Upper lobe of left lung (tissue), 6 donors: ENCODE measurements at regions not wholly inside any gene's neighbourhood (a gene's known extent, or its start where the extent isn't known, plus 50 kb on each side); places are given as distances from the start of the nearest gene placed in this dataset.

Experiments used
- ATAC-seq, 2 donors: fragments of 200-7000 bp; cut with Tn5 transposase; one replicate each; pipeline ENCODE4 v1.9.1; 2022; ENCODE audit warnings: mild to moderate bottlenecking in 2 of 2, moderate library complexity in 2 of 2; ENCODE audit not compliant: low FRiP score in 2 of 2
- DNase-seq, 2 donors: peaks; one replicate each; pipeline ENCODE4 v3.0.0-alpha.2; 2019 to 2020
- H3K27ac ChIP-seq, 4 donors: fragments of 200-600 bp; sonication (generic); one replicate each; pipeline ENCODE4 v1.5.1; 2016 to 2019
- H3K27me3 ChIP-seq, 4 donors: fragments of 200-600 bp; sonication (generic); one replicate each; pipeline ENCODE4 v1.5.1; 2017 to 2019
- H3K36me3 ChIP-seq, 4 donors: fragments of 200-600 bp; sonication (generic); one replicate each; pipeline ENCODE4 v1.5.1; 2016 to 2019
- H3K4me1 ChIP-seq, 4 donors: fragments of 200-600 bp; sonication (generic); one replicate each; pipeline ENCODE4 v1.5.1; 2018 to 2019
- H3K4me3 ChIP-seq, 4 donors: fragments of 200-600 bp; sonication (generic); one replicate each; pipeline ENCODE4 v1.5.1; 2017 to 2019; ENCODE audit warnings: mild to moderate bottlenecking in 2 of 4, moderate library complexity in 1 of 4
- H3K9me3 ChIP-seq, 4 donors: fragments of 200-600 bp; sonication (generic); one replicate each; pipeline ENCODE4 v1.5.1; 2018 to 2019
- CTCF ChIP-seq, 6 experiments: fragments of 450-650 bp in 4 of 6; fragments of 200-600 bp in 2 of 6; sonication (generic) in 2 of 6; IDR thresholded peaks; one replicate each; pipeline ENCODE4 v1.5.1; 2016 to 2019; ENCODE audit warnings: antibody characterized with exemption in 6 of 6
- EP300 ChIP-seq, 4 donors: sonication (generic); formaldehyde crosslinking; IDR thresholded peaks; one replicate each; pipeline ENCODE4 v1.5.1; 2017; ENCODE audit warnings: antibody characterized with exemption in 4 of 4, control low read depth in 2 of 4
- POLR2A ChIP-seq, 4 donors: fragments of 450-650 bp; IDR thresholded peaks; one replicate each; pipeline ENCODE4 v1.5.1; 2016 to 2017; ENCODE audit warnings: antibody characterized with exemption in 4 of 4, mild to moderate bottlenecking in 2 of 4
- POLR2AphosphoS5 ChIP-seq, 2 donors: sonication (generic); formaldehyde crosslinking; IDR thresholded peaks; one replicate each; pipeline ENCODE4 v1.5.1; 2017; ENCODE audit warnings: antibody characterized with exemption in 2 of 2
- WGBS, 2 donors: methylation state at CpG; one replicate each; pipeline ENCODE4 v1.1.5; 2017 to 2018; 5-methylcytosine and 5-hydroxymethylcytosine counted together
- donor health status: DM: no; HTN: no; CAD: no; lungs with moderate emphysema.
- donor health status: DM: no; HTN: yes; CAD: no; lungs with severe emphysema.

GRCh38 chr7:108818742-108819141, 249.1 kb downstream of the DNAJB9 start:
- Histone ChIP-seq H3K27ac (no peak overlapping the region), H3K4me1 (no peaks in the 10 kb centered on the region), H3K4me3 (no peak overlapping the region), H3K36me3 (no peaks in the 10 kb centered on the region), H3K9me3 (no peaks in the 10 kb centered on the region), H3K27me3 (no peaks in the 10 kb centered on the region)
- WGBS, 2 donors, result 75 to 79% methylated on average over 2 of the region's 2 CpGs
- TF ChIP-seq POLR2A (IDR thresholded peaks at IDR 0.05) (no peak), CTCF (IDR thresholded peaks at IDR 0.05) (no peak), POLR2AphosphoS5 (IDR thresholded peaks at IDR 0.05) (no peak), EP300 (IDR thresholded peaks at IDR 0.05) (no peak)
- no peak for DNase-seq
- ATAC-seq, result no peak

DNA sequence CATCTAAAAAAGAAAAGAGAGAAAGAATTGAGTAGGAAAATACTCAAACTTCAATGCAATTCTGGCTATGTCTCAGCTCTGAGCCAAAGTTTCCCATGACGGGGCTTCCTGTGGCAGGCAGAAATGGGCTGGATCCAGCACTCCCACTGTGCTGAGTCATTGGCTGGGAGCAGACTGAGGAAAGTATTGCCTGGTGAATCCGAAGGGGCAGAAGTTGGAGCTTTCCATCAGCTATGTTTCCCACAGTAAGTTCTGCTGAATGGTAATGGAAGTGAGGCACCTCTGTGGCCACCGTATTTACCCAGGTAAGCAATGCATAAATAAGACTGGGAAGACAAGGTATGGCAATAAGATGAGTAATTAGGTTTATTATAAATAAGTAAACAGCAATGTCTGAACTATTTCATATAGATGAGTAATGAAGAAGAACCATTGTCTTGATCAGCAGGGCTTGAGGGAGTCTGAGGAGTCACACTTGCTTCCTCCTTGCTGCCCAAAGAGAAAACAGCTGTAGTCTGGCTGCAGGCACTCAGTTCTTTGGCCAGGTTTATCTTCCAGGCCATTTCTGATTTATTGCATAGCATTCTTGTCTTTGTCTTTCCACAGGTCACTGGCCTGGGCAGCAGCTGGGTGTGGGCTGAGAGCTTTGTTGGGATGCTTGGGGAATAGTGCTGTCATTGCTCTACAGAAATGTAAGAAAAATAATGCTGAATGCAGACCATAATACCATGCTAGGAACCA, 255.3 kb downstream of the DNAJB9 start:
- DNase-seq, result no peak
- Histone ChIP-seq H3K27ac (no peak overlapping the region), H3K27me3 (no peaks in the 10 kb centered on the region), H3K4me1 (no peaks in the 10 kb centered on the region), H3K4me3 (no peak overlapping the region), H3K36me3 (no peaks in the 10 kb centered on the region), H3K9me3 (no peaks in the 10 kb centered on the region)
- no peak for TF ChIP-seq CTCF (IDR thresholded peaks at IDR 0.05)
- no peak for TF ChIP-seq EP300 (IDR thresholded peaks at IDR 0.05)
- no peak for TF ChIP-seq POLR2AphosphoS5 (IDR thresholded peaks at IDR 0.05)
- no peak for TF ChIP-seq POLR2A (IDR thresholded peaks at IDR 0.05)
- peak in 1 of 2 donors; percentile 86 for ATAC-seq
- WGBS, 2 donors, result 54 to 67% methylated on average over 3 of the region's 3 CpGs

DNA sequence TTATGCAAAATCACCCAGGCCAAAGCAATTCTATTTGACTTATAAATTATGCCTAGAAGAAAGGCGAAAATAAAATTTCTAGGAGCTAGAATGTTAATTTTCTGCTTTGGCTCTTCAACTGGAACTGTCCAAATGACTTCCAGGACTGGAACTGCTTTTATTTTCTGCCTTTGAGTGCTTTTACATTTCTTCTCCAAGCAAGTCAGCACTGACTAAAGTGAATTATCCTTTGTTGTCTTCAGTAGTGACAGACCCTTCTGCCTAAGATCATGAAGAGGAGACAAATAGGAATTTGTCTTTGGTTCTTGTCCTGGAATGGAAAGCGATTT, 255.9 kb downstream of the DNAJB9 start:
- WGBS, 2 donors, result 80 to 84% methylated on average over 2 of the region's 2 CpGs
- Histone ChIP-seq H3K27me3 (no peaks in the 10 kb centered on the region), H3K4me1 (no peaks in the 10 kb centered on the region), H3K27ac (no peak overlapping the region), H3K36me3 (no peaks in the 10 kb centered on the region), H3K4me3 (no peak overlapping the region), H3K9me3 (no peaks in the 10 kb centered on the region)
- ATAC-seq, result no peak
- DNase-seq, result no peak
- no peak for TF ChIP-seq CTCF (IDR thresholded peaks at IDR 0.05)
- no peak for TF ChIP-seq POLR2AphosphoS5 (IDR thresholded peaks at IDR 0.05)
- no peak for TF ChIP-seq EP300 (IDR thresholded peaks at IDR 0.05)
- TF ChIP-seq POLR2A (IDR thresholded peaks at IDR 0.05), result no peak

DNA sequence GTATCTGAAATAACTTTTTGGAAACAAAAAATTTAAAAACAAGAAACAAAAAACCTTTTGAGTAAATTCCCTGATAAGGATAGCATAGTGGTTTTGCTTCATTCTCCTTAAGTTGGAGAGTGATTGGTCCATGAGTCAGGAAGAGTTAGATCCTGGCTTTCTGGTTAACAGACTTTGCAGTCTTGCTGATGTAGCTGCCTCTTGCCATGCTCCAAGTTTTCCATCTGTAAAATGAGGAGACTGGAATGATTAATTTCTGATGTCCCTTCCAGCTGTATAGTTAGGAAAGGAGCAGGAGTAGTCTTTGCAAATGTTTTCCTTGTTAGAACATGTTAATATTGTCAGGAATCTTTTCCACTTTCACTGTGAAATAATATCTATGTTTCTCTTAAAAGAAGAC, 266.6 kb downstream of the DNAJB9 start:
- H3K4me3 ChIP-seq, result no peak overlapping the region
- H3K27ac ChIP-seq, result no peak overlapping the region
- no peak for ATAC-seq
- H3K4me1 ChIP-seq, result no peaks in the 10 kb centered on the region
- H3K27me3 ChIP-seq, result no peaks in the 10 kb centered on the region
- H3K9me3 ChIP-seq, result no peaks in the 10 kb centered on the region
- TF ChIP-seq POLR2AphosphoS5 (IDR thresholded peaks at IDR 0.05) (no peak), EP300 (IDR thresholded peaks at IDR 0.05) (no peak)
- DNase-seq, result no peak
- H3K36me3 ChIP-seq, result no peaks in the 10 kb centered on the region

DNA sequence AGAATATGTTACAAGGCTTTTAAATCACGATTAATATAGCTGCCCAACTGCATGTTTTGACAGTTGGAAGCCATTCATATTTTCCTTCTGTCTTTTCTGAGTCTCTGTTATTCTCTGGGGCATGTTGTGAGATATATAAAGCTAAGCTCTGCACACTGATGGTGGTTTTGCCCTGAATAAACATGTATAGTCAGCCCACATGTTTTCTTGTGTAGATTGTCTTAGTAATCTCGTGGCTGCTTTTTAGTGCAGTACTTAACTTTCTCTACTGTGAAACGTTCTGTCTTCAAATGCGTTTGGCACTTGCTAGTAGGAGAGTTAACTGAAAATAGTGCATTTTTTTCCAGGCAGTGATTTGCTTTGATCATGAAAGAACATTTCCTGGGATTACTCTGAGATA, 268.5 kb downstream of the DNAJB9 start:
- Histone ChIP-seq H3K9me3 (no peaks in the 10 kb centered on the region), H3K4me3 (no peak overlapping the region), H3K27me3 (no peaks in the 10 kb centered on the region), H3K36me3 (no peaks in the 10 kb centered on the region), H3K4me1 (no peaks in the 10 kb centered on the region), H3K27ac (no peak overlapping the region)
- TF ChIP-seq POLR2A (IDR thresholded peaks at IDR 0.05) (no peak), POLR2AphosphoS5 (IDR thresholded peaks at IDR 0.05) (no peak), CTCF (IDR thresholded peaks at IDR 0.05) (no peak), EP300 (IDR thresholded peaks at IDR 0.05) (no peak)
- 28 to 44% methylated on average over 4 of the region's 4 CpGs for WGBS, 2 donors
- DNase-seq (no peak), ATAC-seq (no peak)
